IMR-90 (cell line): ENCODE measurements at regions not wholly inside any gene's neighbourhood (a gene's known extent, or its start where the extent isn't known, plus 50 kb on each side); places are given as distances from the start of the nearest gene placed in this dataset.

Experiments
- ATAC-seq: fragments of 200-7000 bp; cut with Tn5 transposase; 2 replicates; pipeline ENCODE4 v1.9.1; 2020; ENCODE audit warnings: low read depth, mild to moderate bottlenecking, moderate library complexity
- BruUV-seq: library from RNA; stranded (reverse); fragments of 400-500 nt; replicated peaks from 2 replicates; lab custom pipeline; 2021; lab: Mats Ljungman, UMichigan
- CTCF ChIA-PET: fragments of 300-600 bp; formaldehyde crosslinking; extraction: SDS; loops from one replicate; lab custom pipeline; 2021; ENCODE audit warnings: antibody characterized with exemption; lab: Yijun Ruan, JAX
- POLR2A ChIA-PET: fragments of 300-600 bp; sonication (Branson Sonifier 250); formaldehyde crosslinking; loops from one replicate; lab custom pipeline; 2022; ENCODE audit warnings: antibody characterized with exemption; ENCODE audit not compliant: unreplicated experiment; lab: Charles Lee
- DNase-seq: peaks from one replicate; pipeline ENCODE4 v3.0.0; 2013
- H2AFZ ChIP-seq: replicated peaks from 2 replicates; pipeline ENCODE3; 2013; ENCODE audit warnings: low read length, mild to moderate bottlenecking; ENCODE audit not compliant: poor library complexity
- H2AK5ac ChIP-seq: 2 replicates; pipeline ENCODE4 v1.6.1; 2013; ENCODE audit warnings: low read depth, low read length, inconsistent platforms
- H2AK9ac ChIP-seq: replicated peaks from 2 replicates; pipeline ENCODE3; 2013; ENCODE audit warnings: mild to moderate bottlenecking, low read depth, low read length, moderate library complexity; ENCODE audit not compliant: poor library complexity
- H2BK120ac ChIP-seq: 2 replicates; pipeline ENCODE4 v1.6.1; 2013; ENCODE audit warnings: low read depth, low read length, inconsistent platforms
- H2BK15ac ChIP-seq: 3 replicates; pipeline ENCODE4 v1.6.1; 2013; ENCODE audit warnings: low read depth, low read length, inconsistent platforms
- H2BK20ac ChIP-seq: 2 replicates; pipeline ENCODE4 v1.6.1; 2013; ENCODE audit warnings: low read depth, mild to moderate bottlenecking, inconsistent platforms, low read length, moderate library complexity
- H2BK5ac ChIP-seq: 2 replicates; pipeline ENCODE4 v1.6.1; 2013; ENCODE audit warnings: mild to moderate bottlenecking, low read depth, low read length, inconsistent platforms; ENCODE audit not compliant: poor library complexity, severe bottlenecking
- H3K14ac ChIP-seq: replicated peaks from 2 replicates; pipeline ENCODE4 v1.6.1; 2013; ENCODE audit warnings: low read depth, low read length, inconsistent platforms
- H3K18ac ChIP-seq: 2 replicates; pipeline ENCODE4 v1.6.1; 2013; ENCODE audit warnings: low read depth, low read length, control low read depth
- H3K23ac ChIP-seq: 2 replicates; pipeline ENCODE4 v1.6.1; 2013; ENCODE audit warnings: low read depth, low read length, inconsistent platforms
- H3K27ac ChIP-seq: 2 replicates; pipeline ENCODE4 v1.5.1; 2013; ENCODE audit warnings: mild to moderate bottlenecking, control low read depth, low read length; ENCODE audit not compliant: insufficient read depth
- H3K27me3 ChIP-seq: 2 replicates; pipeline ENCODE4 v1.6.1; 2013; ENCODE audit warnings: low read length; ENCODE audit not compliant: control insufficient read depth, insufficient read depth
- H3K36me3 ChIP-seq: 2 replicates; pipeline ENCODE4 v1.6.1; 2013; ENCODE audit warnings: low read length, mixed read lengths; ENCODE audit not compliant: control insufficient read depth, insufficient read depth
- H3K4ac ChIP-seq: 2 replicates; pipeline ENCODE4 v1.6.1; 2013; ENCODE audit warnings: low read depth, low read length, inconsistent platforms
- H3K4me1 ChIP-seq: 2 replicates; pipeline ENCODE4 v1.6.1; 2013; ENCODE audit warnings: low read length, mixed read lengths; ENCODE audit not compliant: control insufficient read depth, insufficient read depth
- H3K4me2 ChIP-seq: 2 replicates; pipeline ENCODE4 v1.6.1; 2013; ENCODE audit warnings: low read depth, mild to moderate bottlenecking, control low read depth, low read length, moderate library complexity
- H3K4me3 ChIP-seq: 2 replicates; pipeline ENCODE4 v1.5.1; 2013; ENCODE audit warnings: low read depth, mild to moderate bottlenecking, control low read depth, low read length, moderate library complexity; ENCODE audit not compliant: insufficient read depth
- H3K56ac ChIP-seq: 2 replicates; pipeline ENCODE4 v1.6.1; 2013; ENCODE audit warnings: low read length, inconsistent platforms; ENCODE audit not compliant: insufficient read depth; ENCODE audit errors: extremely low read depth
- H3K79me1 ChIP-seq, 2 experiments: 2 replicates each; pipeline ENCODE4 v1.6.1; 2013; ENCODE audit warnings: low read length in 2 of 2, inconsistent platforms in 1 of 2, low read depth in 1 of 2
- H3K9ac ChIP-seq: 2 replicates; pipeline ENCODE4 v1.6.1; 2013; ENCODE audit warnings: low read depth, low read length, control low read depth
- H3K9me1 ChIP-seq: 2 replicates; pipeline ENCODE4 v1.6.1; 2013; ENCODE audit warnings: low read length, inconsistent platforms; ENCODE audit not compliant: insufficient read depth
- H3K9me3 ChIP-seq: 2 replicates; pipeline ENCODE4 v1.6.1; 2013; ENCODE audit warnings: low read length; ENCODE audit not compliant: control insufficient read depth, insufficient read depth
- H4K20me1 ChIP-seq: 2 replicates; pipeline ENCODE4 v1.6.1; 2013; ENCODE audit warnings: low read length, inconsistent platforms; ENCODE audit not compliant: insufficient read depth
- H4K5ac ChIP-seq: 2 replicates; pipeline ENCODE4 v1.6.1; 2013; ENCODE audit warnings: mild to moderate bottlenecking, low read depth, low read length, control low read depth
- H4K8ac ChIP-seq, 2 experiments: 2 replicates each; pipeline ENCODE4 v1.6.1; 2013; ENCODE audit warnings: low read depth in 2 of 2, low read length in 2 of 2, control low read depth in 1 of 2, inconsistent platforms in 1 of 2
- H4K91ac ChIP-seq: 2 replicates; pipeline ENCODE4 v1.6.1; 2013; ENCODE audit warnings: low read depth, low read length, inconsistent platforms; ENCODE audit not compliant: insufficient read depth
- BHLHE40 ChIP-seq: fragments of 150-350 bp; IDR thresholded peaks from 2 replicates; pipeline ENCODE4 v1.6.1; 2016; ENCODE audit warnings: mild to moderate bottlenecking, low read depth, low read length
- CEBPB ChIP-seq: IDR thresholded peaks from 2 replicates; pipeline ENCODE4 v1.6.1; 2012; ENCODE audit warnings: low read depth, low read length, improper control_type of control experiment
- CTCF ChIP-seq: conservative IDR thresholded peaks from 2 replicates; pipeline ENCODE4 v1.5.1; 2012; ENCODE audit warnings: mild to moderate bottlenecking, low read depth, low read length, improper control_type of control experiment
- ELK1 ChIP-seq: fragments of 150-350 bp; IDR thresholded peaks from 2 replicates; pipeline ENCODE4 v1.6.1; 2016; ENCODE audit warnings: low read depth, mild to moderate bottlenecking, low read length, moderate library complexity, borderline replicate concordance
- FOS ChIP-seq: fragments of 150-350 bp; IDR thresholded peaks from 2 replicates; pipeline ENCODE4 v1.6.1; 2016; ENCODE audit warnings: low read depth, low read length
- MAFK ChIP-seq: IDR thresholded peaks from 2 replicates; pipeline ENCODE4 v1.6.1; 2012; ENCODE audit warnings: low read depth, low read length, improper control_type of control experiment
- MAZ ChIP-seq: IDR thresholded peaks from 2 replicates; pipeline ENCODE4 v1.6.1; 2012; ENCODE audit warnings: low read depth, mild to moderate bottlenecking, low read length, improper control_type of control experiment, moderate library complexity, borderline replicate concordance
- MXI1 ChIP-seq: IDR thresholded peaks from 2 replicates; pipeline ENCODE4 v1.6.1; 2012; ENCODE audit warnings: low read depth, mild to moderate bottlenecking, low read length, moderate library complexity, borderline replicate concordance
- NFE2L2 ChIP-seq: fragments of 150-350 bp; IDR thresholded peaks from 2 replicates; pipeline ENCODE4 v1.6.1; 2016; ENCODE audit warnings: low read depth, mild to moderate bottlenecking, low read length
- POLR2A ChIP-seq: IDR thresholded peaks from 2 replicates; pipeline ENCODE4 v1.6.1; 2012; ENCODE audit warnings: mild to moderate bottlenecking, low read depth, low read length
- RCOR1 ChIP-seq: IDR thresholded peaks from 2 replicates; pipeline ENCODE4 v1.6.1; 2012; ENCODE audit warnings: mild to moderate bottlenecking, low read length, improper control_type of control experiment; ENCODE audit not compliant: insufficient replicate concordance
- RFX5 ChIP-seq: IDR thresholded peaks from 2 replicates; pipeline ENCODE4 v1.8.0; 2012; ENCODE audit warnings: low read depth, mild to moderate bottlenecking, low read length, moderate library complexity
- SMC3 ChIP-seq: fragments of 150-350 bp; IDR thresholded peaks from 2 replicates; pipeline ENCODE4 v1.6.1; 2016; ENCODE audit warnings: low read depth, mild to moderate bottlenecking, antibody characterized with exemption, low read length, moderate library complexity
- USF2 ChIP-seq: fragments of 150-350 bp; IDR thresholded peaks from 2 replicates; pipeline ENCODE4 v1.6.1; 2017; ENCODE audit warnings: mild to moderate bottlenecking, antibody characterized with exemption, low read length, low read depth
- WGBS, 2 experiments: methylation state at CpG; one replicate each; pipeline versions ENCODE4 v1.1.5 to v1.1.7; 2013; ENCODE audit warnings: missing lambda C conversion rate in 2 of 2; ENCODE audit not compliant: insufficient read length in 1 of 2; ENCODE audit errors: extremely low coverage in 2 of 2; 5-methylcytosine and 5-hydroxymethylcytosine counted together
- dilution Hi-C: fragments of 300-500 bp; cut with HindIII; formaldehyde crosslinking; loops from one replicate; pipeline ENCODE4 v1.14.3; 2018; ENCODE audit warnings: low sequenced_read_pairs; ENCODE audit not compliant: unreplicated experiment
- in situ Hi-C: fragments of 300-500 bp; cut with MboI; formaldehyde crosslinking; loops from 3 replicates; pipeline ENCODE4 v1.14.3; 2019; ENCODE audit warnings: low sequenced_read_pairs, inconsistent platforms, mixed read lengths
- intact Hi-C: fragments of 100-400 bp; cut with micrococcal nuclease; formaldehyde crosslinking; loops from 2 replicates; pipeline ENCODE4 v1.10.0; 2022

GRCh38 chr1:90295534-90295933 is 300.6 kb downstream of the ZNF326 start:
- Histone ChIP-seq H2AK5ac (no peak overlapping the region), H3K4me3 (no peak overlapping the region), H2BK20ac (no peak overlapping the region), H3K4ac (no peak overlapping the region), H3K27me3 (no peaks in the 10 kb centered on the region), H3K9me1 (no peaks in the 10 kb centered on the region), H3K4me1 (no peaks in the 10 kb centered on the region), H4K5ac (no peak overlapping the region), H3K9ac (no peak overlapping the region), H2AK9ac (no peak overlapping the region), H3K4me2 (no peak overlapping the region), H3K36me3 (no peaks in the 10 kb centered on the region), H2BK120ac (no peak overlapping the region), H3K23ac (no peak overlapping the region), H2BK5ac (no peak overlapping the region), H2AFZ (no peak overlapping the region), H2BK15ac (no peak overlapping the region), H3K79me1 (no peaks in the 10 kb centered on the region), H4K20me1 (no peaks in the 10 kb centered on the region), H3K27ac (no peak overlapping the region), H3K18ac (no peak overlapping the region), H4K8ac (no peak overlapping the region), H3K14ac (no peak overlapping the region), H3K56ac (no peak overlapping the region), H3K9me3 (no peaks in the 10 kb centered on the region), H4K91ac (no peak overlapping the region)
- dilution Hi-C loops (no loop called here), intact Hi-C loops (no loop called here), in situ Hi-C loops (loop anchor here (10.0 kb wide), 1 partner anchor 61 kb away; no protein-coding TSS in a partner anchor)
- no TSS peak for BruUV-seq
- WGBS, 2 experiments: no CpG with 5 or more reads among the region's 2 CpGs
- no peak for DNase-seq
- no peak for TF ChIP-seq RCOR1
- no peak for TF ChIP-seq RFX5
- TF ChIP-seq NFE2L2: no peak
- no peak for TF ChIP-seq MXI1
- TF ChIP-seq MAFK: no peak
- TF ChIP-seq BHLHE40: no peak
- no peak for TF ChIP-seq MAZ
- no peak for TF ChIP-seq POLR2A
- TF ChIP-seq FOS: no peak
- no peak for TF ChIP-seq CEBPB
- no peak for TF ChIP-seq ELK1
- TF ChIP-seq SMC3: no peak
- TF ChIP-seq CTCF: no peak
- TF ChIP-seq USF2: no peak
- POLR2A ChIA-PET: no interaction called here
- ATAC-seq: no peak
- CTCF ChIA-PET: no interaction called here
